ENCODE measurements at regions not wholly inside any gene's neighbourhood (a gene's known extent, or its start where the extent isn't known, plus 50 kb on each side); places are given as distances from the start of the nearest gene placed in this dataset.

DNA sequence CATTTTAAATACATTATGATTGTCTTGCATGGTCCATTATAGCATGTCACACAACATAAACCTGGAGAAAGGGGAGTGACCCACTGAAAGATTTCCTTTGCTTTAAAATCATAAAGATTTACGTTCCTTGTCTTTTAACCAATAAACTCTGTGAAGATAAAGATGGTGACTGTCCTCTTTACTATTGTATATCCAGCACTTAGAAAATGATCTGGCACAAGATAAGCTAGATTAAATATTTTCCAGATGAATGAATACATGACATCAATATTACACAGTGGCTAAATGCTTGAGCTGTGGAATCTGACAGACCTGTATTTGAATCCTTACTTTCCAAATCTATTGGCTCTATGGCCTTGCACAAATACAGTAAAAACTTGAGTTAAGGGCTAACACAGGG, 938.4 kb downstream of the SORCS1 start (continued):
- TF ChIP-seq, protein P1, sequence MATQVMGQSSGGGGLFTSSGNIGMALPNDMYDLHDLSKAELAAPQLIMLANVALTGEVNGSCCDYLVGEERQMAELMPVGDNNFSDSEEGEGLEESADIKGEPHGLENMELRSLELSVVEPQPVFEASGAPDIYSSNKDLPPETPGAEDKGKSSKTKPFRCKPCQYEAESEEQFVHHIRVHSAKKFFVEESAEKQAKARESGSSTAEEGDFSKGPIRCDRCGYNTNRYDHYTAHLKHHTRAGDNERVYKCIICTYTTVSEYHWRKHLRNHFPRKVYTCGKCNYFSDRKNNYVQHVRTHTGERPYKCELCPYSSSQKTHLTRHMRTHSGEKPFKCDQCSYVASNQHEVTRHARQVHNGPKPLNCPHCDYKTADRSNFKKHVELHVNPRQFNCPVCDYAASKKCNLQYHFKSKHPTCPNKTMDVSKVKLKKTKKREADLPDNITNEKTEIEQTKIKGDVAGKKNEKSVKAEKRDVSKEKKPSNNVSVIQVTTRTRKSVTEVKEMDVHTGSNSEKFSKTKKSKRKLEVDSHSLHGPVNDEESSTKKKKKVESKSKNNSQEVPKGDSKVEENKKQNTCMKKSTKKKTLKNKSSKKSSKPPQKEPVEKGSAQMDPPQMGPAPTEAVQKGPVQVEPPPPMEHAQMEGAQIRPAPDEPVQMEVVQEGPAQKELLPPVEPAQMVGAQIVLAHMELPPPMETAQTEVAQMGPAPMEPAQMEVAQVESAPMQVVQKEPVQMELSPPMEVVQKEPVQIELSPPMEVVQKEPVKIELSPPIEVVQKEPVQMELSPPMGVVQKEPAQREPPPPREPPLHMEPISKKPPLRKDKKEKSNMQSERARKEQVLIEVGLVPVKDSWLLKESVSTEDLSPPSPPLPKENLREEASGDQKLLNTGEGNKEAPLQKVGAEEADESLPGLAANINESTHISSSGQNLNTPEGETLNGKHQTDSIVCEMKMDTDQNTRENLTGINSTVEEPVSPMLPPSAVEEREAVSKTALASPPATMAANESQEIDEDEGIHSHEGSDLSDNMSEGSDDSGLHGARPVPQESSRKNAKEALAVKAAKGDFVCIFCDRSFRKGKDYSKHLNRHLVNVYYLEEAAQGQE (IDR thresholded peaks at IDR 0.05; ENCODE audit: unreplicated experiment): no peak
- TF ChIP-seq ZNF114 (CRISPR knock-in tag; IDR thresholded peaks at IDR 0.05): no peak
- no peak for TF ChIP-seq POLR2AphosphoS5 (IDR thresholded peaks at IDR 0.05; ENCODE audit: low read depth)

DNA sequence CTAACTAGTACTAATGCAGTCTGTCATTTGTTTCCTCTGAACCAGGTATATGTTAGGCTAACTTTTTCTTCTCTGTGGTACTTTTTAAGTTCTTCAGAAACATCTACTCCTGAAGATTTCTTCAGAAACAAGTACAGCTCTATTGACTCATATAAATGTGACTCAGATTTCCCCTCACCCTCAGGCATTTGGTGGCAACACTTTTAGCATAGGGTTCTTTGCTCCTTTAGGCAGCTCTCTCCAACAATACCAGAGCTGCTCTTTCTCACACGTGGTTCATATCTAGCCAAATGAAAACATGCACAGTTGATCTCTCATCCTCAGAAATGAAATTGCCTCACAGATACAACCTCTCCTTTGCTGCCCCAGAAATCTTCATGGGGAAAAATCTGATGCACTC, 939.8 kb downstream of the SORCS1 start:
- Histone ChIP-seq H3K27me3 (ENCODE audit: insufficient read depth) (no peaks in the 10 kb centered on the region), H3K9me2 (ENCODE audit: insufficient read depth) (no peaks in the 10 kb centered on the region), H3K36me3 (ENCODE audit: insufficient read depth) (no peaks in the 10 kb centered on the region), H3F3A (replicated peaks; ENCODE audit: low read depth) (no peaks in the 10 kb centered on the region), H3K27ac (ENCODE audit: low read depth) (no peak overlapping the region), H3K4me1 (ENCODE audit: insufficient read depth) (no peaks in the 10 kb centered on the region), H3K4me3 (no peak overlapping the region), H2AFZ (no peak overlapping the region), H3K79me2 (replicated peaks; ENCODE audit: insufficient read depth) (no peaks in the 10 kb centered on the region), H4K20me1 (replicated peaks; ENCODE audit: insufficient read depth) (no peaks in the 10 kb centered on the region), H3K4me2 (no peak overlapping the region)
- Mint-ChIP-seq H3K36me3 (ENCODE audit: low read depth) (no peaks in the 10 kb centered on the region), H3K9me3 (no peaks in the 10 kb centered on the region), H3K27me3 (ENCODE audit: insufficient read depth, low read depth, poor library complexity) (no peaks in the 10 kb centered on the region), H3K4me3 (no peak overlapping the region), H3K27ac (no peak overlapping the region), H3K4me1 (no peaks in the 10 kb centered on the region)
- ATAC-seq (no peak), DNase-seq (ENCODE audit: low spot score) (no peak)
- TF ChIP-seq STAT1 (IDR thresholded peaks at IDR 0.05; ENCODE audit: unreplicated experiment): no peak
- TF ChIP-seq JUNB (IDR thresholded peaks at IDR 0.05; ENCODE audit: unreplicated experiment): no peak
- TF ChIP-seq ZNF114 (CRISPR knock-in tag; IDR thresholded peaks at IDR 0.05): no peak
- TF ChIP-seq CREB1 (CRISPR knock-in tag; IDR thresholded peaks at IDR 0.05; ENCODE audit: low read depth): no peak
- TF ChIP-seq ZNF462 (CRISPR knock-in tag; IDR thresholded peaks at IDR 0.05): no peak
- no peak for TF ChIP-seq EZH2 (IDR thresholded peaks at IDR 0.05; ENCODE audit: low read depth, unreplicated experiment)
- TF ChIP-seq ZNF331 (CRISPR knock-in tag; IDR thresholded peaks at IDR 0.05; ENCODE audit: low read depth): no peak
- TF ChIP-seq, protein P1 (IDR thresholded peaks at IDR 0.05; ENCODE audit: unreplicated experiment): no peak
- TF ChIP-seq POLR2AphosphoS5 (IDR thresholded peaks at IDR 0.05; ENCODE audit: low read depth): no peak
- TF ChIP-seq EZH2phosphoT487 (IDR thresholded peaks at IDR 0.05; ENCODE audit: unreplicated experiment): no peak

Data from GM23338 (cell line).